ENCODE measurements at regions not wholly inside any gene's neighbourhood (a gene's known extent, or its start where the extent isn't known, plus 50 kb on each side); places are given as distances from the start of the nearest gene placed in this dataset.

- H3K27ac ChIP-seq (ENCODE audit: low read depth), result no peak overlapping the region
- no peaks in the 10 kb centered on the region for H3K4me1 ChIP-seq (ENCODE audit: insufficient read depth)
- no peak overlapping the region for H3K4me3 ChIP-seq (ENCODE audit: low read depth, low read length)
- no peaks in the 10 kb centered on the region for H3K36me3 ChIP-seq (ENCODE audit: insufficient read depth)
- no peak for DNase-seq (ENCODE audit: extremely low spot score)
- 87% methylated on average over 3 of the region's 3 CpGs for WGBS
Observed at GRCh38 chr3:31331278-31331677, 201.4 kb upstream of the STT3B start.

- 45% methylated on average over 2 of the region's 2 CpGs for WGBS
- Histone ChIP-seq H3K27ac (ENCODE audit: low read depth) (no peak overlapping the region), H3K4me1 (ENCODE audit: insufficient read depth) (no peaks in the 10 kb centered on the region), H3K36me3 (ENCODE audit: insufficient read depth) (no peaks in the 10 kb centered on the region), H3K4me3 (ENCODE audit: low read depth, low read length) (no peak overlapping the region)
- no peak for DNase-seq (ENCODE audit: extremely low spot score)
Observed at GRCh38 chr3:31341130-31341529, 191.6 kb upstream of the STT3B start.

- no peak overlapping the region for H3K27ac ChIP-seq (ENCODE audit: low read depth)
- H3K4me1 ChIP-seq (ENCODE audit: insufficient read depth), result no peaks in the 10 kb centered on the region
- WGBS, result 96% methylated on average over 1 of the region's 1 CpG
Observed at GRCh38 chr3:31343075-31343474, 189.7 kb upstream of the STT3B start.

GRCh38 chr3:31345581-31345980 is 187.1 kb upstream of the STT3B start:
- Histone ChIP-seq H3K4me3 (ENCODE audit: low read depth, low read length) (no peak overlapping the region), H3K36me3 (ENCODE audit: insufficient read depth) (no peaks in the 10 kb centered on the region), H3K27ac (ENCODE audit: low read depth) (no peak overlapping the region), H3K4me1 (ENCODE audit: insufficient read depth) (no peaks in the 10 kb centered on the region)
- WGBS, result 90% methylated on average over 2 of the region's 2 CpGs
- DNase-seq (ENCODE audit: extremely low spot score), result no peak

More at GRCh38 chr3:31343075-31343474, 189.7 kb upstream of the STT3B start:
- DNase-seq (ENCODE audit: extremely low spot score), result no peak
- H3K36me3 ChIP-seq (ENCODE audit: insufficient read depth), result no peaks in the 10 kb centered on the region
- no peak overlapping the region for H3K4me3 ChIP-seq (ENCODE audit: low read depth, low read length)

- Histone ChIP-seq H3K36me3 (ENCODE audit: insufficient read depth) (no peaks in the 10 kb centered on the region), H3K4me3 (ENCODE audit: low read depth, low read length) (no peak overlapping the region), H3K4me1 (ENCODE audit: insufficient read depth) (no peaks in the 10 kb centered on the region), H3K27ac (ENCODE audit: low read depth) (no peak overlapping the region)
- WGBS, result 91% methylated on average over 5 of the region's 5 CpGs
- DNase-seq (ENCODE audit: extremely low spot score), result no peak
Observed at GRCh38 chr3:31346542-31346979, 186.2 kb upstream of the STT3B start.

GRCh38 chr3:31349001-31349748 is 183.6 kb upstream of the STT3B start:
- Histone ChIP-seq H3K4me1 (ENCODE audit: insufficient read depth) (no peaks in the 10 kb centered on the region), H3K27ac (ENCODE audit: low read depth) (no peak overlapping the region), H3K36me3 (ENCODE audit: insufficient read depth) (no peaks in the 10 kb centered on the region), H3K4me3 (ENCODE audit: low read depth, low read length) (no peak overlapping the region)
- WGBS, result 76% methylated on average over 1 of the region's 1 CpG
- DNase-seq (ENCODE audit: extremely low spot score), result no peak

GRCh38 chr3:31350307-31350706 is 182.4 kb upstream of the STT3B start:
- H3K4me3 ChIP-seq (ENCODE audit: low read depth, low read length), result no peak overlapping the region
- no peak for DNase-seq (ENCODE audit: extremely low spot score)
- 58% methylated on average over 2 of the region's 2 CpGs for WGBS
- no peak overlapping the region for H3K27ac ChIP-seq (ENCODE audit: low read depth)
- no peaks in the 10 kb centered on the region for H3K36me3 ChIP-seq (ENCODE audit: insufficient read depth)
- H3K4me1 ChIP-seq (ENCODE audit: insufficient read depth), result no peaks in the 10 kb centered on the region

GRCh38 chr3:31352331-31352730 is 180.4 kb upstream of the STT3B start:
- no peak overlapping the region for H3K27ac ChIP-seq (ENCODE audit: low read depth)
- no peaks in the 10 kb centered on the region for H3K36me3 ChIP-seq (ENCODE audit: insufficient read depth)
- no peak overlapping the region for H3K4me3 ChIP-seq (ENCODE audit: low read depth, low read length)
- no peaks in the 10 kb centered on the region for H3K4me1 ChIP-seq (ENCODE audit: insufficient read depth)
- no peak for DNase-seq (ENCODE audit: extremely low spot score)

GRCh38 chr3:31353166-31353565 is 179.6 kb upstream of the STT3B start:
- no peaks in the 10 kb centered on the region for H3K36me3 ChIP-seq (ENCODE audit: insufficient read depth)
- DNase-seq (ENCODE audit: extremely low spot score), result no peak
- H3K4me1 ChIP-seq (ENCODE audit: insufficient read depth), result no peaks in the 10 kb centered on the region
- no peak overlapping the region for H3K27ac ChIP-seq (ENCODE audit: low read depth)
- H3K4me3 ChIP-seq (ENCODE audit: low read depth, low read length), result no peak overlapping the region
- WGBS, result 90% methylated on average over 1 of the region's 1 CpG

GRCh38 chr3:31354373-31354772 is 178.4 kb upstream of the STT3B start:
- Histone ChIP-seq H3K4me3 (ENCODE audit: low read depth, low read length) (no peak overlapping the region), H3K4me1 (ENCODE audit: insufficient read depth) (no peaks in the 10 kb centered on the region), H3K36me3 (ENCODE audit: insufficient read depth) (no peaks in the 10 kb centered on the region), H3K27ac (ENCODE audit: low read depth) (no peak overlapping the region)
- DNase-seq (ENCODE audit: extremely low spot score), result no peak

- Histone ChIP-seq H3K4me3 (ENCODE audit: low read depth, low read length) (no peak overlapping the region), H3K4me1 (ENCODE audit: insufficient read depth) (no peaks in the 10 kb centered on the region), H3K27ac (ENCODE audit: low read depth) (no peak overlapping the region), H3K36me3 (ENCODE audit: insufficient read depth) (no peaks in the 10 kb centered on the region)
- whole genome bisulfite sequencing, result 99% methylated on average over 5 of the region's 5 CpGs
- no peak for DNase-seq (ENCODE audit: extremely low spot score)
Observed at GRCh38 chr3:31355807-31356206, 176.9 kb upstream of the STT3B start.

- DNase-seq (ENCODE audit: extremely low spot score), result no peak
- H3K36me3 ChIP-seq (ENCODE audit: insufficient read depth), result no peaks in the 10 kb centered on the region
- no peak overlapping the region for H3K4me3 ChIP-seq (ENCODE audit: low read depth, low read length)
- no peak overlapping the region for H3K27ac ChIP-seq (ENCODE audit: low read depth)
- 91% methylated on average over 9 of the region's 9 CpGs for WGBS
- no peaks in the 10 kb centered on the region for H3K4me1 ChIP-seq (ENCODE audit: insufficient read depth)
Observed at GRCh38 chr3:31356941-31357340, 175.8 kb upstream of the STT3B start.

- Histone ChIP-seq H3K27ac (ENCODE audit: low read depth) (no peak overlapping the region), H3K4me1 (ENCODE audit: insufficient read depth) (no peaks in the 10 kb centered on the region), H3K36me3 (ENCODE audit: insufficient read depth) (no peaks in the 10 kb centered on the region), H3K4me3 (ENCODE audit: low read depth, low read length) (no peak overlapping the region)
- WGBS, result 97% methylated on average over 2 of the region's 2 CpGs
- no peak for DNase-seq (ENCODE audit: extremely low spot score)
Observed at GRCh38 chr3:31357451-31357850, 175.3 kb upstream of the STT3B start.

- 66% methylated on average over 1 of the region's 1 CpG for WGBS
- Histone ChIP-seq H3K27ac (ENCODE audit: low read depth) (no peak overlapping the region), H3K36me3 (ENCODE audit: insufficient read depth) (no peaks in the 10 kb centered on the region), H3K4me1 (ENCODE audit: insufficient read depth) (no peaks in the 10 kb centered on the region), H3K4me3 (ENCODE audit: low read depth, low read length) (no peak overlapping the region)
- no peak for DNase-seq (ENCODE audit: extremely low spot score)
Observed at GRCh38 chr3:31358473-31359070, 174.2 kb upstream of the STT3B start.
